NCI-H748 (cell line): ENCODE measurements at regions not wholly inside any gene's neighbourhood (a gene's known extent, or its start where the extent isn't known, plus 50 kb on each side); places are given as distances from the start of the nearest gene placed in this dataset.
"Not testable (repeated sequence)": the region's sequence is repeated elsewhere in the genome, so short reads cannot be mapped to it uniquely, and the experiment has no call there.

Experiments used
- DNase-seq: peaks from one replicate; lab custom pipeline; 2025; ENCODE audit not compliant: unreplicated experiment; lab: John Stamatoyannopoulos, UW

GRCh38 chr2:192559587-192559986 lies 364.9 kb upstream of the TMEFF2 start:
- DNase-seq: no peak

GRCh38 chr2:192558637-192559036 lies 363.9 kb upstream of the TMEFF2 start:
- no peak for DNase-seq

GRCh38 chr2:192555740-192556139 lies 361.0 kb upstream of the TMEFF2 start:
- DNase-seq: no peak

- no peak for DNase-seq
Measured at GRCh38 chr2:192551760-192552159, 357.0 kb upstream of the TMEFF2 start.

DNA sequence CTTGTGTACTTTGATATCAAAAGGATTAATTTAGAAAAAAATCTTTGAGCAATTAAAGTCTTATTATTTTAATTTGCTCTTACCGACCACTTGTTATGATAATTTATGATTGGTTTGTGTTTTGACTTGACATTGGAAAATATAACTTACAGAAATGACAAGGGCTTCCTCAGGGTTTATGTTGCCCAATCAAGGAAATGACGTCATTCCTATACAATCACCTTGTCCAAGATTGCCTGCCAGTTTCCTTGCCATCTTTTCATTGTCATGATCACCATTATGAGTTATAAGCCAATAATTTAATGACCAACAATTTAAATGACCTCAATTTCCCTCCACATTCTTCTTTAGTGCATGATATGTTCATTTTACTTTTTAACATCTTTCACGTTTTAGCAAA lies 351.8 kb upstream of the TMEFF2 start:
- no peak for DNase-seq

DNA sequence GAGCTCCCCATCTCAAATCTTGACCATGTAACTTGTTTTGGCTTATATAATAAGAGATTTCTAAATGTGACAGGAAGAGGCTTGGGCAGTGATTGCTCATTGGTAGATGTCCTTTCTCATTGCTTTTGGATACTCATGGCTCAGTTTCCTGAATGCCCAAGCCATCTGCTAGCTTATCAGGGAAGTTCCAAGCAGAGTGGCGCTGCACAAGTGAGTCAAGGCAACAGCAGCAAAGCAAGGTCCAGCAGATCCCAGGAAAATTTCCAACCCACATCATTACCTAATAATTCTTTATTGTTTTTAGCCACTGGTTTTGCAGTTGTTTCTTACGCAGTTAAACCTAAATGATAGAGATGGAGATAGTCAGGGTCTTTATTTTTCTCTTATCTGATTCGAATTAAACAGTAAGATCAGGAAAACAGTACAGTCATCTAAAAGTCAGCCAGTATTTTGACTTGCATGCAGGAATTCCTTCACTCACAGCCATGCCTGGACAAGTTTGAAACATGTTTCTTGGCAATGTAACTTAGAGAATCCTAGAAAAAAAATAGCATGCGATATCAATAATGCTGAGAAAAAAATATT lies 349.7 kb upstream of the TMEFF2 start:
- DNase-seq: no peak

DNA sequence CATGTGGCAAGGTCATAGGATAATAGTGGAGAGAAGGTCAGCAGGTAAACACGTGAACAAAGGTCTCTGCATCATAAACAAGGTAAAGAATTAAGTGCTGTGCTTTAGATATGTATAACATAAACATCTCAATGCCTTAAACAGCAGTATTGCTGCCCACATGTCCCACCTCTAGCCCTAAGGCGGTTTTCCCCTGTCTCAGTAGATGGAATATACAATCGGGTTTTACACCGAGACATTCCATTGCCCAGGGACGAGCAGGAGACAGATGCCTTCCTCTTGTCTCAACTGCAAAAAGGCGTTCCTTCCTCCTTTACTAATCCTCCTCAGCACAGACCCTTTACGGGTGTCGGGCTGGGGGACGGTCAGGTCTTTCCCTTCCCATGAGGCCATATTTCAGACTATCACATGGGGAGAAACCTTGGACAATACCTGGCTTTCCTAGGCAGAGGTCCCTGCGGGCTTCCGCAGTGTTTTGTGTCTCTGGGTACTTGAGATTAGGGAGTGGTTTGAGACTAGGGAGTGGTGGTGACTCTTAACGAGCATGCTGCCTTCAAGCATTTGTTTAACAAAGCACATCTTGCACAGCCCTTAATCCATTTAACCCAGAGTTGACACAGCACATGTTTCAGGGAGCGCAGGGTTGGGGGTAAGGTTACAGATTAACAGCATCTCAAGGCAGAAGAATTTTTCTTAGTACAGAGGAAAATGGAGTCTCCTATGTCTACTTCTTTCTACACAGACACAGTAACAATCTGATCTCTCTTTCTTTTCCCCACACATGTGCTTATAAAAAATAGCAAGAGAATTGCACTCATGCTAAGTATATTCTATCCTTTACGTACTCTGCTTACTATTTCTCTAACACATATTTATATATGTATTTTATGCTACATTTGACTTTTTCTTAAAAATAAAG lies 347.7 kb upstream of the TMEFF2 start:
- DNase-seq: peak; percentile 39

- DNase-seq: no peak
Measured at GRCh38 chr2:192539306-192539705, 344.6 kb upstream of the TMEFF2 start.

DNA sequence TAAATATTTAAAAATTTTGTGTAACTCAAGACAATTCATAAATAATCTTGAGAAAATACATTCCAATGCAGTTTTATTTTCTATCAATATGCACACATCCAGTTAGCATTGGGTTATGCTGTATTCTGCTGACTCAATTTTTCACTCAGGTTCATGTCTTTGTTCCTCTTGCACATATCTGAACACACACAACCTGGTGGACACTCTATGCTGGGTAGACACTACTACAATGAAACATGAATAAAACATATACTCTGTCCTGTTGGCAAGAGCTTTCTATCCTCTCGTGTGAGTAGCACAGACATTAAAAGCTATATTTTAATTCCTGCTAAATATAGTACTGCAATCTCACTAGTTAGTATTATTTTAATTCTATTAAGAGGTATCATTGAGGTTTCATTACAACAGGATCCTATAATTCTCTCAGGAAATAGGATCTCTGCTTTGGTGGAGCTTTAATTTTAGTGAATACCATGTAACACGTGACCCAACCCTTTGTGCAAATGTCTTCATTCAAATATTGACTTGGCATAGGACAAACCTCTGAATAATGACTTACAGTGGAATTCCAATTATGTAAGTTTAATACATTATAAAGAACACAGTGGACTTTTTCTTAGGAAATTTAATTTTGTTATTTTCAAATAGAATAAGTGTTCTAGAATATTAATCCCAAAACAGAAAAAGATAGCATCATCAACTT lies 342.3 kb upstream of the TMEFF2 start:
- DNase-seq: peak; percentile 13

GRCh38 chr2:192535956-192536921 lies 341.5 kb upstream of the TMEFF2 start:
- no peak for DNase-seq

DNA sequence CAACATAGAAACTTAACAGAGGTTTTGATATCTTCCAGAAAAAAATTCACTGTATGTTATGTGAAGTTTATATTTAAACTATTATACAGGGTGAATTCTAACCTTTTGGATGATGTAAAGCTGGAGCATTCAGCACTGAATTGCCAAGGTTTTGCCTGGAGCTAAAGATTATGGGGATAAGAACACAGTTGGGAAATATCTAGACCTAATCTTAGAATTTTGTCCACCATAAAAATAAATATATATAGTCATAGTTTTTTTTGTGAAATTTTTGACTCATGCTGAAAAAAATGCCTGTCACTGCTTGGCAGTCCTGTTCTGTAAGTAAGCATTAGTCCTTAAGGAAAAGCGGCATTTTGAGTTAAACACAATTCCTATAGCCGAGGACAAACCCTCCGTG lies 339.3 kb upstream of the TMEFF2 start:
- no peak for DNase-seq

DNA sequence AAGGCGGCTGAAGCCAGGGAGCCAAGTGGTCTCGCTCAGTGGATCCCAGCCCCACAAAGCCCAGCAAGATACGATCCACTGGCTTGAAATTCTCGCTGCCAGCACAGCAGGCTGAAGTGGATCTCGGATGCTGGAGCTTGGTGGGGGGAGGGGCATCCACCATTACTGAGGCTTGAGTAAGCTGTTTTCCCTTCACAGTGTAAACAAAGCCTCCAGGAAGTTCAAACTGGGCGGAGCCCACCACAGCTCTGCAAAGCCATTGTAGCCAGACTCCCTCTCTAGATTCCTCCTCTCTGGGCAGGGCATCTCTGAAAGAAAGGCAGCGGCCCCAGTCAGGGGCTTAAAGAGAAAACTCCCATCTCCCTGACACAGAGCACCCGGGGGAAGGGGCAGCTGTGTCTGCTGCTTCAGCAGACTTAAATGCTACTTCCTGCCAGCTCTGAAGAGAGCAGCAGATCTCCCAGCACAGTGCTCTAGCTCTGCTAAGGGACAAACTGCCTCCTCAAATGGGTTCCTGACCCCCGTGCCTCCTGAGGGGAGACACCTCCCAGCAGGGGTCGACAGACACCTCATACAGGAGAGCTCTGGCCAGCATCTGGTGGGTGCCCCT lies 330.0 kb upstream of the TMEFF2 start:
- peak; percentile 53 for DNase-seq

DNA sequence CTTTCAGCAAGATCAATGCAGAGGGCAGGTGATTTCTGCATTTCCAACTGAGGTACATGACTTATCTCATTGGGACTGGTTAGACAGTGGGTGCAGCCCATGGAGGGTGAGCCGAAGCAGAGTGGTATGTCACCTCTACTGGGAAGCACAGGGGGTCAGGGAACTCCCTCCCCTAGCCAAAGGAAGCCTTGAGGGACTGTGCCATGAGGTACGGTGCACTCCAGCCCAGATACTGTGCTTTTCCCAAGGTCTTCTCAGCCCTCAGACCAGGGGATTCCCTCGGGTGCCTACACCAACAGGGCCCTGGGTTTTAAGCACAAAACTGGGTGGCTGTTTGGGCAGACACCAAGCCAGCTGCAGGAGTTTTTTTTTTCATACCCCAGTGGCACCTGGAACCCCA lies 329.5 kb upstream of the TMEFF2 start:
- DNase-seq: not testable (repeated sequence)

DNA sequence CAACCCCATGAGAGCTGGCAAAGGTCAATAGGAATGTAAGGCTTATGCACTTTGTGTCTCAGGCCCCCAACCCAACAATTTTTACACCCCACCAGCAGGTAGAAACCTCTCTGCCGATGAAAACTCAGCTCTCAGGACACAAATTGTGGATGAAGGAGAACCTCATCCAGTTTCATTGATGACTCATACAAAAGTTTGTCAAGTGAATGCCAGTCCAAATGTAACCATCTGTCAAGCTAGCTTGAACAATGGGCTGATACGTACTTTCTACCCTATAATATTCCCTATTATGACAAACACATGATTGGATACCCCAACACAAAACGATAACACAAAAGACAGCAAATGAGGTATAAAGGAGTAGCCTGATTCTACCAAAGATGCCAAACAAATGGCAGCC lies 321.2 kb upstream of the TMEFF2 start:
- DNase-seq: no peak

DNA sequence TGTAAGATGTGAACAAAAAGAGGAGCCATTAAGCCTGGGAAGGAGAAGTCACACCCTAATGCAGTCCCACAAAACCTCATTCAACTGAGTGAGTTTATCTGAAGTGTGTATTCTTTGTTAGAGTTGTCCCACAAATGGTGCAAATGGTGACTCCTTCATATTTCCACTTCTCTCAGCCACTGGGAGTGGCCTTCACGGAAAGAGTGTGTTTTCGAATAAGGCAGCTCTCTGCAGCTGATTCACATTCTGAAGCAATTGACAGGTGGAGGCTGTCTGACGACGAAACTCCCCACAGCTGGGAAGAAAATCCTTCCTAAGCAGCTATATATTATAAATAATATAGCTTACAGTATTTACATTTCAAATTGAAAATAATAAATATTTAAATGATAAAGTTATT lies 318.8 kb upstream of the TMEFF2 start:
- DNase-seq: no peak

- DNase-seq: not testable (repeated sequence)
Measured at GRCh38 chr2:192507836-192508450, 313.2 kb upstream of the TMEFF2 start.

DNA sequence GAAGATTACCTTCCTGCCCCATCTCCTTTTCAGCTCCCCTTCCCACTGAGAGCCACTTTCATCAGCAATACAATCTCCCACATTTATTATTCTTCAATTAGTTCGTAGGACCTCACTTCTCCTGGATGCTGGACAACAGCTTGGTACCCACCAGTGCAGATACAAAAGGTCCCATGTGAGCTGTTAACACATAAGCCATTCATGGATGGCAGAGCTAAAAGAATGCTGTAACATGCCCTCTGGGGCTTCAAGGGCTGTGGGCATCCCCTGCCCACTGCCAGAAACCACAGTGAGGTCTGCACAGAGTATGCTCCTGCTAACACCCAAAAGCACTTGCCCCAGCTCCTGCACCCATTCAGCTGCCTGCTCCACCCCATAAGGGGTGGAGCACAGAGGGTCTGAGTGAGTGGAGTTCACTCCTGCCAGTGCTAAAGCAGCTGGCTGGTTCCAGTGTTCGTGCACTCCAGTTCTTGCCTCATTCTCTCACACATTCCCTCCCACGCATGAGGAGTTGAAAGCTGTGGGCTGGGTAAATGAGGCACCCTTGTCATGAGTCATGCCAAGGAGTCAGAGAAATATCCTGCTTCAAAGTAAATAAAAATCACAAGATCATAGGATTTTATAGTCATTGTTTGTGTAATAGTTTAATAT lies 305.9 kb upstream of the TMEFF2 start:
- no peak for DNase-seq

GRCh38 chr2:192499476-192499875 lies 304.7 kb upstream of the TMEFF2 start:
- no peak for DNase-seq

GRCh38 chr2:192498747-192499146 lies 304.0 kb upstream of the TMEFF2 start:
- no peak for DNase-seq
